T-helper 2 cell treated with Interferon-gamma antibody and Interleukin-4, amounts not matched to agents 100 ng/mL and 5 ng/mL, for 36 hours (primary cell): ENCODE measurements at regions not wholly inside any gene's neighbourhood (a gene's known extent, or its start where the extent isn't known, plus 50 kb on each side); places are given as distances from the start of the nearest gene placed in this dataset.

Source experiments
- intact Hi-C: fragments of 100-400 bp; cut with micrococcal nuclease; formaldehyde crosslinking; loops from one replicate; pipeline ENCODE4 v1.15.1; 2023

GRCh38 chr15:96097661-96098060 lies 232.8 kb upstream of the NR2F2 start:
- intact Hi-C loops: no loop called here

GRCh38 chr15:96102631-96103030 lies 227.9 kb upstream of the NR2F2 start:
- intact Hi-C loops: no loop called here

GRCh38 chr15:96106181-96106580 lies 224.3 kb upstream of the NR2F2 start:
- intact Hi-C loops: no loop called here

GRCh38 chr15:96106628-96107027 lies 223.9 kb upstream of the NR2F2 start:
- intact Hi-C loops: no loop called here

GRCh38 chr15:96107916-96108315 lies 222.6 kb upstream of the NR2F2 start:
- intact Hi-C loops: no loop called here

- intact Hi-C loops: no loop called here
These were observed 222.1 kb upstream of the NR2F2 start for GRCh38 chr15:96108405-96108804.

GRCh38 chr15:96109820-96110219 lies 220.7 kb upstream of the NR2F2 start:
- intact Hi-C loops: no loop called here

GRCh38 chr15:96112018-96112417 lies 218.5 kb upstream of the NR2F2 start:
- intact Hi-C loops: no loop called here

- intact Hi-C loops: no loop called here
These were observed 214.9 kb upstream of the NR2F2 start for GRCh38 chr15:96115642-96116041.

GRCh38 chr15:96117270-96117669 lies 213.2 kb upstream of the NR2F2 start:
- intact Hi-C loops: no loop called here

GRCh38 chr15:96119734-96120133 lies 210.8 kb upstream of the NR2F2 start:
- intact Hi-C loops: no loop called here

GRCh38 chr15:96121086-96121920 lies 209.2 kb upstream of the NR2F2 start:
- intact Hi-C loops: no loop called here

GRCh38 chr15:96122077-96123027 lies 208.1 kb upstream of the NR2F2 start:
- intact Hi-C loops: no loop called here

- intact Hi-C loops: no loop called here
These were observed 207.5 kb upstream of the NR2F2 start for GRCh38 chr15:96123028-96123400.

- intact Hi-C loops: no loop called here
These were observed 206.8 kb upstream of the NR2F2 start for GRCh38 chr15:96123630-96124187.

GRCh38 chr15:96124436-96124835 lies 206.1 kb upstream of the NR2F2 start:
- intact Hi-C loops: no loop called here

- intact Hi-C loops: no loop called here
These were observed 204.6 kb upstream of the NR2F2 start for GRCh38 chr15:96125721-96126415.

- intact Hi-C loops: no loop called here
These were observed 203.6 kb upstream of the NR2F2 start for GRCh38 chr15:96126859-96127258.

GRCh38 chr15:96130734-96131133 lies 199.8 kb upstream of the NR2F2 start:
- intact Hi-C loops: no loop called here

GRCh38 chr15:96132126-96132525 lies 198.4 kb upstream of the NR2F2 start:
- intact Hi-C loops: no loop called here
